Activated B cell treated with CpG ODN at 0.5 μM for 24 hours (primary cell): ENCODE measurements at regions not wholly inside any gene's neighbourhood (a gene's known extent, or its start where the extent isn't known, plus 50 kb on each side); places are given as distances from the start of the nearest gene placed in this dataset.

Experiments
- ATAC-seq: fragments of 200-7000 bp; cut with Tn5 transposase; one replicate; pipeline ENCODE4 v1.10.0; 2021; ENCODE audit warnings: low read depth, mild to moderate bottlenecking, moderate library complexity
- CTCF ChIA-PET: fragments of 350-600 bp; sonication (Branson Sonifier 250); formaldehyde crosslinking; loops from one replicate; lab custom pipeline; 2021; ENCODE audit warnings: antibody characterized with exemption; lab: Charles Lee
- POLR2A ChIA-PET: fragments of 350-600 bp; sonication (Branson Sonifier 250); formaldehyde crosslinking; loops from one replicate; lab custom pipeline; 2021; ENCODE audit warnings: antibody characterized with exemption; lab: Charles Lee
- DNase-seq: peaks from one replicate; pipeline ENCODE4 v3.0.0; 2022
- H3K27ac Mint-ChIP-seq: one replicate; pipeline ENCODE4 v1.8.0; 2020; ENCODE audit warnings: mixed read lengths
- H3K27me3 Mint-ChIP-seq: one replicate; pipeline ENCODE4 v1.8.0; 2021; ENCODE audit warnings: mixed read lengths
- H3K36me3 Mint-ChIP-seq: one replicate; pipeline ENCODE4 v1.8.0; 2021; ENCODE audit warnings: low read depth, mixed read lengths
- H3K4me1 Mint-ChIP-seq: one replicate; pipeline ENCODE4 v1.8.0; 2021; ENCODE audit warnings: mixed read lengths
- H3K4me3 Mint-ChIP-seq: one replicate; pipeline ENCODE4 v1.8.0; 2020; ENCODE audit warnings: mild to moderate bottlenecking, mixed read lengths
- H3K9me3 Mint-ChIP-seq: one replicate; pipeline ENCODE4 v1.8.0; 2020; ENCODE audit warnings: mixed read lengths
- CTCF ChIP-seq: fragments of 200-600 bp; IDR thresholded peaks from one replicate; pipeline ENCODE4 v1.8.0; 2022; ENCODE audit warnings: antibody characterized with exemption, mild to moderate bottlenecking
- intact Hi-C: fragments of 100-400 bp; cut with micrococcal nuclease; formaldehyde crosslinking; loops from one replicate; pipeline ENCODE4 v1.15.1; 2024

- H3K36me3 Mint-ChIP-seq: no peaks in the 10 kb centered on the region
- CTCF ChIA-PET: no interaction called here
- no peak overlapping the region for H3K4me3 Mint-ChIP-seq
- TF ChIP-seq CTCF: no peak
- H3K9me3 Mint-ChIP-seq: no peaks in the 10 kb centered on the region
- H3K4me1 Mint-ChIP-seq: no peaks in the 10 kb centered on the region
- intact Hi-C loops: no loop called here
- POLR2A ChIA-PET: no interaction called here
- no peaks in the 10 kb centered on the region for H3K27me3 Mint-ChIP-seq
- DNase-seq (no peak), ATAC-seq (no peak)
- H3K27ac Mint-ChIP-seq: no peak overlapping the region
Observed at GRCh38 chr15:98228846-98229245, 268.3 kb downstream of the ARRDC4 start.

- DNase-seq: no peak
- Mint-ChIP-seq H3K9me3 (no peaks in the 10 kb centered on the region), H3K27me3 (no peaks in the 10 kb centered on the region), H3K27ac (no peak overlapping the region), H3K36me3 (no peaks in the 10 kb centered on the region), H3K4me1 (no peaks in the 10 kb centered on the region), H3K4me3 (no peak overlapping the region)
- intact Hi-C loops: no loop called here
- TF ChIP-seq CTCF: no peak
- ChIA-PET CTCF (no interaction called here), POLR2A (no interaction called here)
- no peak for ATAC-seq
Observed at GRCh38 chr15:98230975-98231374, 270.5 kb downstream of the ARRDC4 start.

- H3K4me3 Mint-ChIP-seq: no peak overlapping the region
- POLR2A ChIA-PET: no interaction called here
- no peaks in the 10 kb centered on the region for H3K27me3 Mint-ChIP-seq
- H3K9me3 Mint-ChIP-seq: no peaks in the 10 kb centered on the region
- H3K4me1 Mint-ChIP-seq: no peaks in the 10 kb centered on the region
- ATAC-seq (no peak), DNase-seq (no peak)
- no peaks in the 10 kb centered on the region for H3K36me3 Mint-ChIP-seq
- no peak overlapping the region for H3K27ac Mint-ChIP-seq
- CTCF ChIA-PET: no interaction called here
- TF ChIP-seq CTCF: no peak
- intact Hi-C loops: no loop called here
Observed at GRCh38 chr15:98231696-98232440, 271.4 kb downstream of the ARRDC4 start.

- ChIA-PET CTCF (no interaction called here), POLR2A (no interaction called here)
- no peak overlapping the region for H3K4me3 Mint-ChIP-seq
- TF ChIP-seq CTCF: no peak
- ATAC-seq (no peak), DNase-seq (no peak)
- no peak overlapping the region for H3K27ac Mint-ChIP-seq
- no peaks in the 10 kb centered on the region for H3K9me3 Mint-ChIP-seq
- no peaks in the 10 kb centered on the region for H3K27me3 Mint-ChIP-seq
- no peaks in the 10 kb centered on the region for H3K4me1 Mint-ChIP-seq
- intact Hi-C loops: no loop called here
- no peaks in the 10 kb centered on the region for H3K36me3 Mint-ChIP-seq
Observed at GRCh38 chr15:98232761-98233160, 272.3 kb downstream of the ARRDC4 start.

GRCh38 chr15:98233873-98234272 lies 273.4 kb downstream of the ARRDC4 start:
- H3K36me3 Mint-ChIP-seq: no peaks in the 10 kb centered on the region
- ChIA-PET POLR2A (no interaction called here), CTCF (no interaction called here)
- H3K27me3 Mint-ChIP-seq: no peaks in the 10 kb centered on the region
- intact Hi-C loops: no loop called here
- ATAC-seq: no peak
- TF ChIP-seq CTCF: no peak
- DNase-seq: no peak
- H3K4me1 Mint-ChIP-seq: no peaks in the 10 kb centered on the region
- H3K27ac Mint-ChIP-seq: no peak overlapping the region
- no peaks in the 10 kb centered on the region for H3K9me3 Mint-ChIP-seq
- no peak overlapping the region for H3K4me3 Mint-ChIP-seq
